T-cell (primary cell): ENCODE measurements at regions not wholly inside any gene's neighbourhood (a gene's known extent, or its start where the extent isn't known, plus 50 kb on each side); places are given as distances from the start of the nearest gene placed in this dataset.

Experiments used
- ATAC-seq, 4 experiments: fragments of 200-7000 bp in 3 of 4; fragments of 150-1000 bp in 1 of 4; cut with Tn5 transposase; replicated peaks in 1 of 4; 1 replicate in 3 of 4; 2 replicates in 1 of 4; pipeline ENCODE4 v1.10.0; 2021; ENCODE audit warnings: moderate library complexity in 3 of 4, mild to moderate bottlenecking in 2 of 4, moderate number of reproducible peaks in 1 of 4
- CTCF ChIA-PET, 2 donors: fragments of 300-600 bp; sonication (Branson Sonifier 250); formaldehyde crosslinking; loops; one replicate each; lab custom pipeline; 2022; ENCODE audit warnings: antibody characterized with exemption in 2 of 2; lab: Charles Lee
- POLR2A ChIA-PET, 2 donors: fragments of 300-600 bp; sonication (Branson Sonifier 250); formaldehyde crosslinking; loops; one replicate each; lab custom pipeline; 2022; ENCODE audit warnings: antibody characterized with exemption in 2 of 2; lab: Charles Lee
- DNase-seq, 35 experiments: peaks; one replicate each; pipeline versions ENCODE4 v3.0.0 to v3.0.0-alpha.2; 2013 to 2023
- H3K27ac ChIP-seq: one replicate; pipeline ENCODE4 v1.5.1; 2013; ENCODE audit warnings: low read length
- H3K27me3 ChIP-seq, 2 experiments: replicated peaks in 1 of 2; 1 replicate in 1 of 2; 2 replicates in 1 of 2; pipeline versions ENCODE4 v1.6.1 to v1.7.0; 2013; ENCODE audit warnings: low read length in 1 of 2, mixed read lengths in 1 of 2; ENCODE audit not compliant: control insufficient read depth in 2 of 2, insufficient read depth in 2 of 2; ENCODE audit errors: extremely low read depth in 1 of 2
- H3K36me3 ChIP-seq, 2 donors: 1 replicate in 1 of 2; 2 replicates in 1 of 2; pipeline versions ENCODE4 v1.6.1 to v1.7.0; 2013; ENCODE audit warnings: low read length in 1 of 2; ENCODE audit not compliant: control insufficient read depth in 2 of 2, insufficient read depth in 1 of 2; ENCODE audit errors: extremely low read depth in 1 of 2
- H3K4me1 ChIP-seq, 2 experiments: 1 replicate in 1 of 2; 2 replicates in 1 of 2; pipeline versions ENCODE4 v1.6.1 to v1.7.0; 2013; ENCODE audit warnings: low read length in 2 of 2, mixed read lengths in 1 of 2; ENCODE audit not compliant: insufficient read depth in 2 of 2, control insufficient read depth in 1 of 2; ENCODE audit errors: extremely low read depth in 1 of 2
- H3K4me3 ChIP-seq, 2 donors: 1 replicate in 1 of 2; 2 replicates in 1 of 2; pipeline versions ENCODE4 v1.5.1 to v1.7.0; 2013; ENCODE audit warnings: mild to moderate bottlenecking in 2 of 2, low read length in 1 of 2, moderate library complexity in 1 of 2; ENCODE audit not compliant: control insufficient read depth in 1 of 2; ENCODE audit errors: extremely low read depth in 1 of 2
- H3K9me3 ChIP-seq: 2 replicates; pipeline ENCODE4 v1.7.0; 2013
- H3K27ac Mint-ChIP-seq, 2 donors: one replicate each; pipeline ENCODE4 v1.8.0; 2020 to 2021; ENCODE audit warnings: mild to moderate bottlenecking in 2 of 2, mixed read lengths in 2 of 2
- H3K27me3 Mint-ChIP-seq, 2 donors: one replicate each; pipeline ENCODE4 v1.8.0; 2021 to 2022; ENCODE audit warnings: mixed read lengths in 2 of 2
- H3K36me3 Mint-ChIP-seq: one replicate; pipeline ENCODE4 v1.8.0; 2021; ENCODE audit warnings: mixed read lengths
- H3K4me1 Mint-ChIP-seq, 3 donors: one replicate each; pipeline ENCODE4 v1.8.0; 2020 to 2022; ENCODE audit warnings: mixed read lengths in 3 of 3, mild to moderate bottlenecking in 1 of 3
- H3K4me3 Mint-ChIP-seq, 3 donors: one replicate each; pipeline ENCODE4 v1.8.0; 2020 to 2022; ENCODE audit warnings: mild to moderate bottlenecking in 3 of 3, mixed read lengths in 3 of 3, moderate library complexity in 3 of 3
- H3K9me3 Mint-ChIP-seq, 3 donors: one replicate each; pipeline ENCODE4 v1.8.0; 2020 to 2022; ENCODE audit warnings: mixed read lengths in 3 of 3
- WGBS: methylation state at CpG from one replicate; pipeline ENCODE4 v1.1.5; 2013; ENCODE audit warnings: missing lambda C conversion rate; ENCODE audit not compliant: insufficient coverage; 5-methylcytosine and 5-hydroxymethylcytosine counted together

- H3K27ac ChIP-seq: no peak overlapping the region
- peaks cover 15 to 25% of the 10 kb centered on the region in 2 donors for H3K27me3 Mint-ChIP-seq
- H3K4me1 ChIP-seq: no peaks in the 10 kb centered on the region
- 46% methylated on average over 4 of the region's 7 CpGs for WGBS
- ChIA-PET CTCF (no interaction called here), POLR2A (no interaction called here)
- H3K27me3 ChIP-seq: peaks cover 0 to 22% of the 10 kb centered on the region in 2 experiments
- H3K4me3 ChIP-seq: no peak overlapping the region
- no peak overlapping the region for H3K27ac Mint-ChIP-seq
- H3K9me3 Mint-ChIP-seq: peaks cover 0 to 6% (median 0%) of the 10 kb centered on the region in 3 donors
- DNase-seq: no peak
- no peaks in the 10 kb centered on the region for H3K36me3 Mint-ChIP-seq
- no peaks in the 10 kb centered on the region for H3K4me1 Mint-ChIP-seq
- no peak for ATAC-seq
- no peak overlapping the region for H3K4me3 Mint-ChIP-seq
- no peaks in the 10 kb centered on the region for H3K36me3 ChIP-seq
- H3K9me3 ChIP-seq: no peaks in the 10 kb centered on the region
Measured at GRCh38 chr1:29585201-29585600, 348.9 kb downstream of the PTPRU start.

GRCh38 chr1:29584776-29585175, 348.5 kb downstream of the PTPRU start:
- no peaks in the 10 kb centered on the region for H3K4me1 ChIP-seq
- CTCF ChIA-PET: no interaction called here
- Mint-ChIP-seq H3K36me3 (no peaks in the 10 kb centered on the region), H3K27me3 (peaks cover 13 to 25% of the 10 kb centered on the region in 2 donors), H3K27ac (no peak overlapping the region), H3K4me1 (no peaks in the 10 kb centered on the region), H3K9me3 (peaks cover 0 to 2% (median 0%) of the 10 kb centered on the region in 3 donors), H3K4me3 (no peak overlapping the region)
- H3K27ac ChIP-seq: no peak overlapping the region
- peaks cover 0 to 22% of the 10 kb centered on the region in 2 experiments for H3K27me3 ChIP-seq
- 74% methylated on average over 8 of the region's 10 CpGs for WGBS
- ATAC-seq (no peak), DNase-seq (no peak)
- POLR2A ChIA-PET: no interaction called here
- no peak overlapping the region for H3K4me3 ChIP-seq
- no peaks in the 10 kb centered on the region for H3K36me3 ChIP-seq
- H3K9me3 ChIP-seq: no peaks in the 10 kb centered on the region

GRCh38 chr1:29584362-29584761, 348.0 kb downstream of the PTPRU start:
- Mint-ChIP-seq H3K27ac (no peak overlapping the region), H3K4me3 (no peak overlapping the region), H3K4me1 (no peaks in the 10 kb centered on the region), H3K27me3 (peaks cover 13 to 25% of the 10 kb centered on the region in 2 donors), H3K9me3 (no peaks in the 10 kb centered on the region), H3K36me3 (no peaks in the 10 kb centered on the region)
- ATAC-seq (no peak), DNase-seq (no peak)
- H3K27ac ChIP-seq: no peak overlapping the region
- H3K36me3 ChIP-seq: no peaks in the 10 kb centered on the region
- H3K9me3 ChIP-seq: no peaks in the 10 kb centered on the region
- H3K4me1 ChIP-seq: no peaks in the 10 kb centered on the region
- no peak overlapping the region for H3K4me3 ChIP-seq
- 60% methylated on average over 1 of the region's 3 CpGs for WGBS
- CTCF ChIA-PET: no interaction called here
- peaks cover 0 to 22% of the 10 kb centered on the region in 2 experiments for H3K27me3 ChIP-seq
- POLR2A ChIA-PET: no interaction called here

- Mint-ChIP-seq H3K27me3 (peaks cover 13 to 25% of the 10 kb centered on the region in 2 donors), H3K9me3 (no peaks in the 10 kb centered on the region), H3K4me3 (no peak overlapping the region), H3K27ac (no peak overlapping the region), H3K4me1 (no peaks in the 10 kb centered on the region), H3K36me3 (no peaks in the 10 kb centered on the region)
- 83% methylated on average over 1 of the region's 5 CpGs for whole genome bisulfite sequencing
- ChIA-PET POLR2A (no interaction called here), CTCF (no interaction called here)
- ATAC-seq: no peak
- no peak overlapping the region for H3K4me3 ChIP-seq
- H3K9me3 ChIP-seq: no peaks in the 10 kb centered on the region
- DNase-seq: no peak
- H3K4me1 ChIP-seq: no peaks in the 10 kb centered on the region
- H3K27me3 ChIP-seq: peaks cover 0 to 22% of the 10 kb centered on the region in 2 experiments
- H3K27ac ChIP-seq: no peak overlapping the region
- H3K36me3 ChIP-seq: no peaks in the 10 kb centered on the region
Measured at GRCh38 chr1:29583727-29584126, 347.4 kb downstream of the PTPRU start.

GRCh38 chr1:29581256-29581655, 344.9 kb downstream of the PTPRU start:
- Histone ChIP-seq H3K4me1 (no peaks in the 10 kb centered on the region), H3K9me3 (no peaks in the 10 kb centered on the region), H3K36me3 (no peaks in the 10 kb centered on the region), H3K4me3 (no peak overlapping the region), H3K27ac (no peak overlapping the region), H3K27me3 (peaks cover 0 to 27% of the 10 kb centered on the region in 2 experiments)
- H3K36me3 Mint-ChIP-seq: no peaks in the 10 kb centered on the region
- DNase-seq (no peak), ATAC-seq (no peak)
- no peaks in the 10 kb centered on the region for H3K9me3 Mint-ChIP-seq
- peaks cover 11 to 13% of the 10 kb centered on the region in 2 donors for H3K27me3 Mint-ChIP-seq
- ChIA-PET POLR2A (no interaction called here), CTCF (no interaction called here)
- H3K4me1 Mint-ChIP-seq: no peaks in the 10 kb centered on the region
- H3K4me3 Mint-ChIP-seq: no peak overlapping the region
- no peak overlapping the region for H3K27ac Mint-ChIP-seq
- 100% methylated on average over 1 of the region's 4 CpGs for WGBS

- no peak overlapping the region for H3K27ac Mint-ChIP-seq
Measured at GRCh38 chr1:29579821-29580425, 343.6 kb downstream of the PTPRU start.

More at GRCh38 chr1:29579821-29580425, 343.6 kb downstream of the PTPRU start:
- no peaks in the 10 kb centered on the region for H3K9me3 ChIP-seq
- WGBS: 89% methylated on average over 4 of the region's 5 CpGs
- H3K9me3 Mint-ChIP-seq: no peaks in the 10 kb centered on the region
- H3K4me1 ChIP-seq: no peaks in the 10 kb centered on the region
- ChIA-PET POLR2A (no interaction called here), CTCF (no interaction called here)
- peaks cover 8 to 13% of the 10 kb centered on the region in 2 donors for H3K27me3 Mint-ChIP-seq
- H3K4me3 ChIP-seq: no peak overlapping the region
- no peaks in the 10 kb centered on the region for H3K4me1 Mint-ChIP-seq
- H3K27me3 ChIP-seq: peaks cover 0 to 14% of the 10 kb centered on the region in 2 experiments
- DNase-seq (no peak), ATAC-seq (no peak)
- no peak overlapping the region for H3K27ac ChIP-seq
- no peaks in the 10 kb centered on the region for H3K36me3 Mint-ChIP-seq
- H3K4me3 Mint-ChIP-seq: no peak overlapping the region
- no peaks in the 10 kb centered on the region for H3K36me3 ChIP-seq
